ENCODE measurements at regions not wholly inside any gene's neighbourhood (a gene's known extent, or its start where the extent isn't known, plus 50 kb on each side); places are given as distances from the start of the nearest gene placed in this dataset.
A peak's percentile ranks its signal among the peaks of the same experiment; 100 is the strongest.

DNA sequence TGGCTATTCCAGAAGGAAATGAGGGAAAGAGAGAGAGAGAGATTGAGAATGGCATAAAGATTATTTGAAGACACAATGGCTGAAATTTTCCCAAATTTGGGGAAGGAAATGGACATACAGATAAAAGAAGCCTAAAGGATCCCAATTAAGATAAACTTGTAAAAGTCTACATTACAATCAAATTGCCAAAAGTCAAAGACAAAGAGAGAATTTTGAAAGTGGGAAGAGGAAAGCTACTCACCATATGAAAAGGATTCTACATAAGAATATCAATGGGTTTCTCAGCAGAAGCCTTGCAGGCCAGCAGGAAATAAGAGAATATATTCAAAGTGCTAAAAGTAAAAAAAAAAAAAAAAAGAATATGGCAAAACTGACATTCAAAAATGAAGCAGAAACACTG is 233.0 kb upstream of the NFIA start:
- Histone ChIP-seq H3K36me3 (ENCODE audit: control insufficient read depth in 4 of 4, insufficient read depth in 3 of 4, low read depth in 1 of 4, low read length in 3 of 4) (no peaks in the 10 kb centered on the region), H3K27ac (ENCODE audit: low read depth in 1 of 2, low read length in 2 of 2) (no peak overlapping the region), H3K4me1 (ENCODE audit: control insufficient read depth in 4 of 4, insufficient read depth in 4 of 4, low read length in 3 of 4) (no peaks in the 10 kb centered on the region), H3K27me3 (ENCODE audit: control insufficient read depth in 4 of 4, insufficient read depth in 4 of 4, low read length in 3 of 4) (no peaks in the 10 kb centered on the region), H3K9ac (ENCODE audit: low read depth in 1 of 2, low read length in 2 of 2) (no peak overlapping the region), H3K9me3 (ENCODE audit: control insufficient read depth in 4 of 4, low read length in 3 of 4) (no peaks in the 10 kb centered on the region), H3K4me3 (ENCODE audit: low read depth in 1 of 3, low read length in 3 of 3) (no peak overlapping the region)
- no peak for DNase-seq (ENCODE audit: low spot score)
- TF ChIP-seq, protein P1, sequence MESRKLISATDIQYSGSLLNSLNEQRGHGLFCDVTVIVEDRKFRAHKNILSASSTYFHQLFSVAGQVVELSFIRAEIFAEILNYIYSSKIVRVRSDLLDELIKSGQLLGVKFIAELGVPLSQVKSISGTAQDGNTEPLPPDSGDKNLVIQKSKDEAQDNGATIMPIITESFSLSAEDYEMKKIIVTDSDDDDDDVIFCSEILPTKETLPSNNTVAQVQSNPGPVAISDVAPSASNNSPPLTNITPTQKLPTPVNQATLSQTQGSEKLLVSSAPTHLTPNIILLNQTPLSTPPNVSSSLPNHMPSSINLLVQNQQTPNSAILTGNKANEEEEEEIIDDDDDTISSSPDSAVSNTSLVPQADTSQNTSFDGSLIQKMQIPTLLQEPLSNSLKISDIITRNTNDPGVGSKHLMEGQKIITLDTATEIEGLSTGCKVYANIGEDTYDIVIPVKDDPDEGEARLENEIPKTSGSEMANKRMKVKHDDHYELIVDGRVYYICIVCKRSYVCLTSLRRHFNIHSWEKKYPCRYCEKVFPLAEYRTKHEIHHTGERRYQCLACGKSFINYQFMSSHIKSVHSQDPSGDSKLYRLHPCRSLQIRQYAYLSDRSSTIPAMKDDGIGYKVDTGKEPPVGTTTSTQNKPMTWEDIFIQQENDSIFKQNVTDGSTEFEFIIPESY (IDR thresholded peaks at IDR 0.05): no peak
- TF ChIP-seq YY1 (IDR thresholded peaks at IDR 0.05): no peak

DNA sequence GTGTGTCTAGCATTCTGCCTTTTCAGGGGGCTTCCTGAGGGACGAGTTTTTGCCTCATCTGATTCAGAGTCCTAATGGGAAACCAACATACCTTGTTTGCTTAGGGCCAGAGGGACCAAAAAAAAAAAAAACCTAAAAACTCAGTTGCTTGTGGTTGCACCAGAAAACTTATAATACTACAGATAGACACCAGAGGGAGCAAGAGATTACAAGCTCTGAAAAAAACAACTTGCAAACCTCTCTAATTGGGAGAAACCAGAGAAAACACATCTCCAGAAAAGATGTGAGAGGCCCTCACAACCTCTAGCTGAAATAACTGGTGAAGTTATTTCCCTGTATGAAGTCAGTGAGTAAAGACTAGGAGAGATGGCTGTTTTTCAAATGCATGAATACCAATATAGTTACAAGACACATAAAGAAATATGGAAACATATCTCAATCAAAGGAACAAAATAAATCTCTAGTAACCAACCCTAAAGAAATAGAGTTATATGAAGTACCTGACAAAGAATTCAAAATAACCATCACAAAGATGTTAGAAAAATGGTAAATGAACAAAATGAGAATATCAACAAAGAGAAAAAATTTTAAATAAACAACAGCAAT is 233.7 kb upstream of the NFIA start:
- no peaks in the 10 kb centered on the region for H3K9me3 ChIP-seq (ENCODE audit: control insufficient read depth in 4 of 4, low read length in 3 of 4)
- no peaks in the 10 kb centered on the region for H3K27me3 ChIP-seq (ENCODE audit: control insufficient read depth in 4 of 4, insufficient read depth in 4 of 4, low read length in 3 of 4)
- no peak overlapping the region for H3K9ac ChIP-seq (ENCODE audit: low read depth in 1 of 2, low read length in 2 of 2)
- no peaks in the 10 kb centered on the region for H3K36me3 ChIP-seq (ENCODE audit: control insufficient read depth in 4 of 4, insufficient read depth in 3 of 4, low read depth in 1 of 4, low read length in 3 of 4)
- no peak for DNase-seq (ENCODE audit: low spot score)
- TF ChIP-seq YY1 (IDR thresholded peaks at IDR 0.05) (no peak), RAD21 (IDR thresholded peaks at IDR 0.05) (peak; percentile 86)
- TF ChIP-seq, protein P1 (IDR thresholded peaks at IDR 0.05): no peak
- TF ChIP-seq, protein P2, sequence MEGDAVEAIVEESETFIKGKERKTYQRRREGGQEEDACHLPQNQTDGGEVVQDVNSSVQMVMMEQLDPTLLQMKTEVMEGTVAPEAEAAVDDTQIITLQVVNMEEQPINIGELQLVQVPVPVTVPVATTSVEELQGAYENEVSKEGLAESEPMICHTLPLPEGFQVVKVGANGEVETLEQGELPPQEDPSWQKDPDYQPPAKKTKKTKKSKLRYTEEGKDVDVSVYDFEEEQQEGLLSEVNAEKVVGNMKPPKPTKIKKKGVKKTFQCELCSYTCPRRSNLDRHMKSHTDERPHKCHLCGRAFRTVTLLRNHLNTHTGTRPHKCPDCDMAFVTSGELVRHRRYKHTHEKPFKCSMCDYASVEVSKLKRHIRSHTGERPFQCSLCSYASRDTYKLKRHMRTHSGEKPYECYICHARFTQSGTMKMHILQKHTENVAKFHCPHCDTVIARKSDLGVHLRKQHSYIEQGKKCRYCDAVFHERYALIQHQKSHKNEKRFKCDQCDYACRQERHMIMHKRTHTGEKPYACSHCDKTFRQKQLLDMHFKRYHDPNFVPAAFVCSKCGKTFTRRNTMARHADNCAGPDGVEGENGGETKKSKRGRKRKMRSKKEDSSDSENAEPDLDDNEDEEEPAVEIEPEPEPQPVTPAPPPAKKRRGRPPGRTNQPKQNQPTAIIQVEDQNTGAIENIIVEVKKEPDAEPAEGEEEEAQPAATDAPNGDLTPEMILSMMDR (IDR thresholded peaks at IDR 0.05; ENCODE audit: low read depth, low read length, missing input control): peak; percentile 64
- no peak overlapping the region for H3K27ac ChIP-seq (ENCODE audit: low read depth in 1 of 2, low read length in 2 of 2)
- 4% methylated on average over 1 of the region's 1 CpG for WGBS
- no peaks in the 10 kb centered on the region for H3K4me1 ChIP-seq (ENCODE audit: control insufficient read depth in 4 of 4, insufficient read depth in 4 of 4, low read length in 3 of 4)
- H3K4me3 ChIP-seq (ENCODE audit: low read depth in 1 of 3, low read length in 3 of 3): no peak overlapping the region

DNA sequence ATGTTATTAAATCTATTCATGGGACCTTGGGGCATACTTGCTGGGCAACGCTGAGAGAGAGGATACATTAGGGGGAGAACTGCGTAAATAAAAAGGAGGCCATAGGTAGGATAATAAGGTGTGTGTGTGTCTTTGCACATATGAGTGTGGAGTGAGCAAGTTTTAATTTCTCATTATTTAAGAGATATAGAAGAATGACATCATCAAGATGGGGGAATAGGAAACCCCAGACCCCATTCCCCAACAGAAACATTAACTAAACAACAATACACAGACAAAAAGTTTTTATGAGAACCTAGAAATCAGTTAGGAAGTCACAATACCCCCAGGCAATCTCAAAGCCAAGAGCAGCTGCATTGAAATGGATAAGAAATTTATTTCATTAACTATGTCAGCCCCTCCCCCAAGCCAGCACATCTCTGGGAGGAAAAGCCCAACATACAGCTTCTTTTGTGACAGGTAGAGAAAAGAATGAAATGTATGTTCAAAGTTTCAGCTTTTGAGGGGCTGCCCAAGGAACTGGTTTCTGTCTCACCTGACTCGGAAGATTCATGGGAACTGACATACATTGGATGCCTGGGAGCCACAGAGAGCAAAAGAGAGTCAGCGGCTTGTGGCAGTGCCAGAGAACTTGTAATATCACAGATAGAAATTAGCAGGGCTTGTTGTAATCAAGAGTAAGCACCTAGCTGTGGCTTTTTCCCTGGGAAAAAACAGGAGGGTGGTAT is 234.3 kb upstream of the NFIA start:
- H3K9me3 ChIP-seq (ENCODE audit: control insufficient read depth in 4 of 4, low read length in 3 of 4): no peaks in the 10 kb centered on the region
- TF ChIP-seq EGR1 (IDR thresholded peaks at IDR 0.05; ENCODE audit: low read depth in 2 of 2) (no peak), JUND (IDR thresholded peaks at IDR 0.05) (no peak), GABPA (IDR thresholded peaks at IDR 0.05 in 1 of 2, conservative IDR thresholded peaks at IDR 0.05 in 1 of 2) (no peak), SP1 (IDR thresholded peaks at IDR 0.05) (no peak), FOXA1 (IDR thresholded peaks at IDR 0.05) (no peak), YY1 (IDR thresholded peaks at IDR 0.05) (no peak), FOXA2 (IDR thresholded peaks at IDR 0.05) (no peak), HNF4A (conservative IDR thresholded peaks at IDR 0.05) (no peak), RAD21 (IDR thresholded peaks at IDR 0.05) (no peak)
- TF ChIP-seq, protein P3, sequence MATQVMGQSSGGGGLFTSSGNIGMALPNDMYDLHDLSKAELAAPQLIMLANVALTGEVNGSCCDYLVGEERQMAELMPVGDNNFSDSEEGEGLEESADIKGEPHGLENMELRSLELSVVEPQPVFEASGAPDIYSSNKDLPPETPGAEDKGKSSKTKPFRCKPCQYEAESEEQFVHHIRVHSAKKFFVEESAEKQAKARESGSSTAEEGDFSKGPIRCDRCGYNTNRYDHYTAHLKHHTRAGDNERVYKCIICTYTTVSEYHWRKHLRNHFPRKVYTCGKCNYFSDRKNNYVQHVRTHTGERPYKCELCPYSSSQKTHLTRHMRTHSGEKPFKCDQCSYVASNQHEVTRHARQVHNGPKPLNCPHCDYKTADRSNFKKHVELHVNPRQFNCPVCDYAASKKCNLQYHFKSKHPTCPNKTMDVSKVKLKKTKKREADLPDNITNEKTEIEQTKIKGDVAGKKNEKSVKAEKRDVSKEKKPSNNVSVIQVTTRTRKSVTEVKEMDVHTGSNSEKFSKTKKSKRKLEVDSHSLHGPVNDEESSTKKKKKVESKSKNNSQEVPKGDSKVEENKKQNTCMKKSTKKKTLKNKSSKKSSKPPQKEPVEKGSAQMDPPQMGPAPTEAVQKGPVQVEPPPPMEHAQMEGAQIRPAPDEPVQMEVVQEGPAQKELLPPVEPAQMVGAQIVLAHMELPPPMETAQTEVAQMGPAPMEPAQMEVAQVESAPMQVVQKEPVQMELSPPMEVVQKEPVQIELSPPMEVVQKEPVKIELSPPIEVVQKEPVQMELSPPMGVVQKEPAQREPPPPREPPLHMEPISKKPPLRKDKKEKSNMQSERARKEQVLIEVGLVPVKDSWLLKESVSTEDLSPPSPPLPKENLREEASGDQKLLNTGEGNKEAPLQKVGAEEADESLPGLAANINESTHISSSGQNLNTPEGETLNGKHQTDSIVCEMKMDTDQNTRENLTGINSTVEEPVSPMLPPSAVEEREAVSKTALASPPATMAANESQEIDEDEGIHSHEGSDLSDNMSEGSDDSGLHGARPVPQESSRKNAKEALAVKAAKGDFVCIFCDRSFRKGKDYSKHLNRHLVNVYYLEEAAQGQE (IDR thresholded peaks at IDR 0.05): no peak
- TF ChIP-seq, protein P4, sequence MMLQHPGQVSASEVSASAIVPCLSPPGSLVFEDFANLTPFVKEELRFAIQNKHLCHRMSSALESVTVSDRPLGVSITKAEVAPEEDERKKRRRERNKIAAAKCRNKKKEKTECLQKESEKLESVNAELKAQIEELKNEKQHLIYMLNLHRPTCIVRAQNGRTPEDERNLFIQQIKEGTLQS (IDR thresholded peaks at IDR 0.05): no peak
- TF ChIP-seq, protein P5, sequence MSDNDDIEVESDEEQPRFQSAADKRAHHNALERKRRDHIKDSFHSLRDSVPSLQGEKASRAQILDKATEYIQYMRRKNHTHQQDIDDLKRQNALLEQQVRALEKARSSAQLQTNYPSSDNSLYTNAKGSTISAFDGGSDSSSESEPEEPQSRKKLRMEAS (IDR thresholded peaks at IDR 0.05): no peak

More for the DNA sequence above, 234.3 kb upstream of the NFIA start:
- Histone ChIP-seq H3K4me3 (ENCODE audit: low read depth in 1 of 3, low read length in 3 of 3) (no peak overlapping the region), H3K4me1 (ENCODE audit: control insufficient read depth in 4 of 4, insufficient read depth in 4 of 4, low read length in 3 of 4) (no peaks in the 10 kb centered on the region), H3K36me3 (ENCODE audit: control insufficient read depth in 4 of 4, insufficient read depth in 3 of 4, low read depth in 1 of 4, low read length in 3 of 4) (no peaks in the 10 kb centered on the region), H3K27me3 (ENCODE audit: control insufficient read depth in 4 of 4, insufficient read depth in 4 of 4, low read length in 3 of 4) (no peaks in the 10 kb centered on the region), H3K9ac (ENCODE audit: low read depth in 1 of 2, low read length in 2 of 2) (no peak overlapping the region), H3K27ac (ENCODE audit: low read depth in 1 of 2, low read length in 2 of 2) (no peak overlapping the region)
- WGBS: 91% methylated on average over 4 of the region's 4 CpGs
- DNase-seq (ENCODE audit: low spot score): no peak
